ENCODE measurements at regions not wholly inside any gene's neighbourhood (a gene's known extent, or its start where the extent isn't known, plus 50 kb on each side); places are given as distances from the start of the nearest gene placed in this dataset.

DNA sequence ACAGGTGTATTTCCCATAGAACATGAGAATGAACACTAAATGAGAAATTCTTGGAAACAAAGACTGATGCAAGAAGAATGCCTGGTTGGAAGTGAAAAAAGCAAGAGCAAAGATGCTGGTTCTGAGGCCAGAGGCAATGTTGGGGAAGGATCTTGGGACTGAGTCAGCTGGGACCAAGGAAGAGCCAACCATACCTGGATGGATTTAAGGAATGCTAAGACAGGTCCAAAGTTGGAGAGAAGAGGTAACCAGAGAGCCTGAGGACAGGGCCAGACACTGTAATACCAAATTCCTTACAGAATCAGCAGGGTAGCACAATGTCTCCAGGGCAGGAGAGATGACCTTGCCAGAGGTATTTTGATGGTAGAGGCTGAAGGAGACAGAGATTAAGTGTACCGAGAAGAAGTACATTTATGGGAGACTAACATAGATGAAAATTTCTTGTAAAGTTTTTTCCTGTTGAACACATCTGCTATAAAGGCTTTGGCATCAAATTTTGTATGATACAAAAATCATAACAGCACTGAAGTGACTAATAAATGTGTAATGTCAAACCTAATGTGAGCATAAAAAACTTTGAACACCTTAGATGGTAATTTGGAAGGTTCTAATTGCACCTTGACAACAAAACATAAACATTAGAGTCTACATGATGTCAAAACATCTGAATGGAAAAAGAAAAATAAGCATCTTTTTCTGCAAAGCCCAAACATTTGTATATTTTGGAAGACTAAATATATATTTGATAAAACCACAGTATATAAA is 221.7 kb upstream of the MARCKS start:
- Mint-ChIP-seq H3K27ac (ENCODE audit: unreplicated experiment) (peak overlapping the region; percentile 79), H3K4me1 (ENCODE audit: unreplicated experiment) (peaks cover 63% of the 10 kb centered on the region), H3K36me3 (ENCODE audit: unreplicated experiment) (no peaks in the 10 kb centered on the region)

DNA sequence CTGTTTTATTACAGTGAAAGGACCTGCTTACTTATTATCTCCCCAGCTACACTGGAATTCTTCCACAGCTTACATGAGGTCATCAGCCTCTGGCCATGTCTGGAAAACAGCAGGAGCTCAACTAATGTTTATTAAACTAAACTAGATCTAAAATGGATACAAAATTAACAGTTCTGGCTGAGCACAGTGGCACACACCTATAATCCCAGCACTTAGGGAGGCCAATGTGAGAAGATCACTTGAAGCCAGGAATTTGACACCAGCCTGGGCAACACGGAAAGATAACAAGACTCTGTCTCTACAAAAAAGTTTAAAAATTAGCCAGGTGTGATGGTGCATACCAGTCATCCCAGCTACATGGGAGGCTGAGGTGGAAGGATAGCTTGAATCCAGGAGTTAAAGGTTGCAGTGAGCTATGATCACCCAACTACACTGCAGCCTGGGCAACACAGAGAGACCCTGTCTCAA is 220.8 kb upstream of the MARCKS start:
- Mint-ChIP-seq H3K4me1 (ENCODE audit: unreplicated experiment) (peaks cover 53% of the 10 kb centered on the region), H3K27me3 (ENCODE audit: unreplicated experiment) (no peaks in the 10 kb centered on the region), H3K9me3 (ENCODE audit: unreplicated experiment) (no peaks in the 10 kb centered on the region), H3K36me3 (ENCODE audit: unreplicated experiment) (no peaks in the 10 kb centered on the region), H3K4me3 (ENCODE audit: unreplicated experiment) (no peak overlapping the region), H3K27ac (ENCODE audit: unreplicated experiment) (peak overlapping the region; percentile 79)
- TF ChIP-seq, protein P1, sequence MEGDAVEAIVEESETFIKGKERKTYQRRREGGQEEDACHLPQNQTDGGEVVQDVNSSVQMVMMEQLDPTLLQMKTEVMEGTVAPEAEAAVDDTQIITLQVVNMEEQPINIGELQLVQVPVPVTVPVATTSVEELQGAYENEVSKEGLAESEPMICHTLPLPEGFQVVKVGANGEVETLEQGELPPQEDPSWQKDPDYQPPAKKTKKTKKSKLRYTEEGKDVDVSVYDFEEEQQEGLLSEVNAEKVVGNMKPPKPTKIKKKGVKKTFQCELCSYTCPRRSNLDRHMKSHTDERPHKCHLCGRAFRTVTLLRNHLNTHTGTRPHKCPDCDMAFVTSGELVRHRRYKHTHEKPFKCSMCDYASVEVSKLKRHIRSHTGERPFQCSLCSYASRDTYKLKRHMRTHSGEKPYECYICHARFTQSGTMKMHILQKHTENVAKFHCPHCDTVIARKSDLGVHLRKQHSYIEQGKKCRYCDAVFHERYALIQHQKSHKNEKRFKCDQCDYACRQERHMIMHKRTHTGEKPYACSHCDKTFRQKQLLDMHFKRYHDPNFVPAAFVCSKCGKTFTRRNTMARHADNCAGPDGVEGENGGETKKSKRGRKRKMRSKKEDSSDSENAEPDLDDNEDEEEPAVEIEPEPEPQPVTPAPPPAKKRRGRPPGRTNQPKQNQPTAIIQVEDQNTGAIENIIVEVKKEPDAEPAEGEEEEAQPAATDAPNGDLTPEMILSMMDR (IDR thresholded peaks at IDR 0.05): no peak
- no peak for DNase-seq (ENCODE audit: extremely low spot score, unreplicated experiment)

More for the DNA sequence above, 221.7 kb upstream of the MARCKS start:
- no peaks in the 10 kb centered on the region for H3K9me3 Mint-ChIP-seq (ENCODE audit: unreplicated experiment)
- no peak overlapping the region for H3K4me3 Mint-ChIP-seq (ENCODE audit: unreplicated experiment)
- TF ChIP-seq, protein P1 (IDR thresholded peaks at IDR 0.05): no peak
- no peaks in the 10 kb centered on the region for H3K27me3 Mint-ChIP-seq (ENCODE audit: unreplicated experiment)
- DNase-seq (ENCODE audit: extremely low spot score, unreplicated experiment): no peak

DNA sequence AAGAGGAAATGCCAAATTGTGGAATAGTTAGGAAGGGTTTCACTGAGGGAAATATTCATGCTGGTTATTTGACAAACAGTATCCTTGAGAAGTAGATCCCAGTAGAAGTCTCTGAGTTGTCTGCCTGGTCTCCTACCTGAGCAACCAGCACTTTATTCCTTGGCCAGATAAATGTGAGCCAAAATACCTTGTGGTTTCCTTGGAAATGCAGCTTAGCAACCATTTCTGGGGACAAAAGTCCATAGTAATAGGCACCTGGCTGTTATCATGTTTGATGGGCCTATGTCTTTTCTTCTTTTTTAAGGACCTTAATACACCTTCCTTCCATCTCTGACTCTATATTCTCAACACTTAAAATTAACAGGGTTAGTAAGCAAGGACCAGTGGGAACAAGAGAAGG is 217.1 kb upstream of the MARCKS start:
- Mint-ChIP-seq H3K27me3 (ENCODE audit: unreplicated experiment) (no peaks in the 10 kb centered on the region), H3K9me3 (ENCODE audit: unreplicated experiment) (no peaks in the 10 kb centered on the region), H3K4me3 (ENCODE audit: unreplicated experiment) (no peak overlapping the region), H3K4me1 (ENCODE audit: unreplicated experiment) (peaks cover 38% of the 10 kb centered on the region), H3K27ac (ENCODE audit: unreplicated experiment) (no peak overlapping the region), H3K36me3 (ENCODE audit: unreplicated experiment) (no peaks in the 10 kb centered on the region)
- TF ChIP-seq, protein P1 (IDR thresholded peaks at IDR 0.05): no peak
- DNase-seq (ENCODE audit: extremely low spot score, unreplicated experiment): no peak

DNA sequence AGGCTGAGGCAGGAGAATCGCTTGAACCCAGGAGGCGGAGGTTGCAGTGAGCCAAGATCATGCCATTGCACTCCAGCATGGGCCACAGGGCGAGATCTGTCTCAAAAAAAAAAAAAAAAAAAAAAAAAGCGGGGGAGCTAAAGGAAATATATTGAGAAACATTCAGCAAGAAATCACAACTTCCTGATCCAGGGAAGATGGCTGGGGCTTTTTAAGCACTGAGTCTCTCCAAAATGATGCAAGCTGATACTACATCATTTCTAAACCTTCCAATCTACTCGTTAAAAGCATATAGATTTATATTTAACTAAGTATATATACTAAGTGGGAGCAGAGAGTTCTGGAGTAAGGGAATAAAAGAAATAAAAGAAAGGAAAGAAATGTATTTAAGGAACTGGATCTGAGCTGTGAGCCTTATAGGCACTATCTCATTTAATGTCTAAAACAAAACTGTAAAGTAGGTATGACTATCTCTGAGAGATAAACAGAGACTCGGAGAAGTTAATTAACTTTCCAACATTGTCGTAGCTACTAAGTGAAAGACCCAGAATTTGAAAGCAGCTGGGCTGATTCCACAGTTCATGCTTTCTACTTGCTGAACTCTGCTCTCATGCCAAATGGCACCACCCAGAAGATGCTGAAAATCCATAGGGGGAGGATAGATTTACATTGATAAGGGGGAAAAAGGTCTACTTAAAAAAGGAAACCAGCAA is 215.0 kb upstream of the MARCKS start:
- H3K27me3 Mint-ChIP-seq (ENCODE audit: unreplicated experiment): no peaks in the 10 kb centered on the region
- no peaks in the 10 kb centered on the region for H3K36me3 Mint-ChIP-seq (ENCODE audit: unreplicated experiment)
- peaks cover 27% of the 10 kb centered on the region for H3K4me1 Mint-ChIP-seq (ENCODE audit: unreplicated experiment)
- H3K27ac Mint-ChIP-seq (ENCODE audit: unreplicated experiment): no peak overlapping the region
- DNase-seq (ENCODE audit: extremely low spot score, unreplicated experiment): no peak
- TF ChIP-seq, protein P1 (IDR thresholded peaks at IDR 0.05): no peak
- no peak overlapping the region for H3K4me3 Mint-ChIP-seq (ENCODE audit: unreplicated experiment)
- no peaks in the 10 kb centered on the region for H3K9me3 Mint-ChIP-seq (ENCODE audit: unreplicated experiment)

DNA sequence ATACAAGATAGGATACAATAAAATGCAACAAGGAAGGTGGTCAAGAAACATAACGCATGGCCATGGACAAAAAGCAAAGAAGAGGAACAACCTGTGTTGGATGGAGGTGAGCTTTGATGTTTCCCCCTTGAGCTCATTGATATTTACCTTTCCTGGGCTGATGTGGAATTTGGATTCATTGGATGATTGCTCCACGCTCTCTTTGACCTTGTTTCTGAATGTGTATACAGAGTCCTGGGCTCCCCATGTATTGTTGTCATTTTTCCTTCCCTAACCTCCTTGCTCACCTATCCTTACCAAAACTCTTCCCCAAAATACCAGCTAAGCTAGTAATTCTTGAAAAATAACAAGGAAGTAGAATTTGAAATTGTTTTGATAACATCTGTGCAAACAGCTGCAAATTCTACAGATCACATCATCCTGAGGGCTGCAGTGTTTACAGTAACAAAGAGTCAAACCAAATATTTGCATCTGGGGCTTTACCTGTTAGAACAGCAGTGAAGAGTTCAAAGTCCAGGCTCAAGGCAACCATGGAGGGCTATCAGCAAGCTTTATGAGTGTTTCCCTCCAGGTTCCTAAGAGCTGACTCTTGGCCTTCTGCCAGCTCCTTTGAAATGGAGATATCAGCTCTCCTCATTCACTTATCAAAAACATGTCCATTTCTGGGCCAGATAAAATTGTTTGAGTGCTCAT is 214.3 kb upstream of the MARCKS start:
- no peak overlapping the region for H3K4me3 Mint-ChIP-seq (ENCODE audit: unreplicated experiment)
- H3K27me3 Mint-ChIP-seq (ENCODE audit: unreplicated experiment): no peaks in the 10 kb centered on the region
- peaks cover 29% of the 10 kb centered on the region for H3K4me1 Mint-ChIP-seq (ENCODE audit: unreplicated experiment)
- no peak for DNase-seq (ENCODE audit: extremely low spot score, unreplicated experiment)
- no peak overlapping the region for H3K27ac Mint-ChIP-seq (ENCODE audit: unreplicated experiment)
- no peaks in the 10 kb centered on the region for H3K9me3 Mint-ChIP-seq (ENCODE audit: unreplicated experiment)
- TF ChIP-seq, protein P1 (IDR thresholded peaks at IDR 0.05): no peak
- H3K36me3 Mint-ChIP-seq (ENCODE audit: unreplicated experiment): no peaks in the 10 kb centered on the region

Data from osteocyte (in vitro differentiated cells).